NCI-H748 (cell line): ENCODE measurements at regions not wholly inside any gene's neighbourhood (a gene's known extent, or its start where the extent isn't known, plus 50 kb on each side); places are given as distances from the start of the nearest gene placed in this dataset.

Experiments used
- DNase-seq: peaks from one replicate; lab custom pipeline; 2025; ENCODE audit not compliant: unreplicated experiment; lab: John Stamatoyannopoulos, UW

DNA sequence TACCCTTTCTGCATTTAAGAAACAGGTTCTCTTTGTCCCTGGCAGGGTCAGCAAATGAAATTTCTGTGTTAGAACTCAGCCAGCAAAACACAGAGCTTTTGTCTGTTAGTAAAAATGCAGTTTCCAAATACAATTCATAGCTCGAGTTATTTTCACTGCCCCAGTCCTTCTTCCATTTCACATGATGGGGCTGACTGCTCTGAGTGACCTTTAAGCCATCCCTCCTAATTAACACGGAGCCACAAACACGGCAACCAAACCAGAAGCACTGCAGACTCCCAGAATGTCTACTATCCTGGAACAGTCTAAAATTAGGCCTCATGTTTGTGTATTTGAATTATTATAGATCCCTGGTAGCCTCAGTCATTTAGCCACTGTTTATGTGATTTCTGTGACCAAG is 99.1 kb upstream of the RGS4 start:
- no peak for DNase-seq

DNA sequence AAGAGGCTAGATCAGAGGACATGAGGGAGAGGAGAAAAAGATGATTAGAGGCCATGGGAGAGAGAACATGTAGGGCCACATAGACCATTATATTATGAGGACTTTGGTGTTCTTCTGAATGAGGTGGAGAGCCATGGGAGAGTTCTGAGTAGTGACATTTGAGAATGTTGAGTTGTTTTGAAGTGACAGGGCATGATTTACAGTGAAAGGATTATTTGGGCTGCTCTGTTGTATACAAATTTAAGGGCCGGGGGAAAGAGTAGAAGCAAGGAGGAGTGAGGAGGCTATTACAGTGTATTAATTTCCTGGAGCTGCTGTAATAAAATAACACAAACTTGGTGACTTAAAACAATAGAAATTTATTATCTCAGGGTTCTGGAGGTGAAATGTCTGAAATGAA is 102.5 kb upstream of the RGS4 start:
- no peak for DNase-seq

DNA sequence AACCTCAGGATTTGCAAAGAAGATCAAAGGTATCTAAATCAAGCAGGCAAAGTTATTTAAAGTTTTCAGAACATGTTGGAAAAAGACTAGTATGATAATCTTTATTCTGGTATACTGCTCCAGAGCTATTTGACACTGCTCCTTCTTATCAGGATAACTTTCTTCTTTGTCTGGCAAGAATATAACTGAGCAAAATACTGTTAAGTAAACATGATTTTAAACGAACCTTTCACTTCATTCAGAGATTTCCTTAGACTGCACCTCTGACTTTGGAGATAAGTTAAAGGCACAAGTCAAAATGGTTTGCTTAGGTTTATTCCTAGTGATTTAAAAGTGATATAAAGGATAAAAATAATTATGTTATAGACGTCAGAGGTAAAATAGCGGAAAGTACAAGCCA is 103.9 kb upstream of the CCDC190 start:
- DNase-seq, result no peak

DNA sequence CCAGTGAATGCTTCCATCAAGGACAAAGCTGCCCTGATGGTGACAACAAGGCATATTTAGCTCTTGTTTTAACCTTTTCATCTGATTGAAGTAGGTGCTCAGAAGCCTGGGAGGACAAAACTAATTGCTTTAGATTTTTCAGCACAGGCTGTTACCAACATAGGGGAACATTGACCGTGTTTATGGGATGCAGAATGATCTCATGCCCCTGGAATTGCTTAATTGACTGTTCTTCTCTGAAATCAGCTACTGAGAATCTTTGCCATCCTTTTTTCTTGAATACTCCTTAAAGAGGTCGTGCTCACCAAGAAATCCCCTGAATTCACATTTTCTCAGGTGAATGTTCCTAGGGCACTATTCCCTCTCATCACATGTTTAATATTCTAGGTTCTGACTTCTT is 95.9 kb upstream of the CCDC190 start:
- DNase-seq, result no peak

DNA sequence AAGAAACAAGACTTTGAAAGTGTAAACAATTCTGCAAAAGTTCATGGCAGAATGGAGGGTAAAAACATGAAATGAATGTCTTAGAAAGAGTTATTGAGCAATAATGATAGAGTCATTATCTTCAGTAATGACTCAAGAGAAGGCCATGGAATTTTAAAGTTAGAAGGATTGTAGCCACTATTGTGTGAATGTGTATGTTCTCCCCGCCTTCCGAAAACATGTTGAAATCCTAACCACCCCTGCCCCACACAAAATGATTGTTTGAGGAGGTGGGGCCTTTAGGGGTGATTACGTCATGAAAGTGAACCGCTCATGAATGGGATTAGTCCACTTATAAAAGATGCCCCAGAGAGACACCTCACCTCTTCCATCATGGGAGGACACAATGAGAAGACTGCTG is 93.8 kb upstream of the CCDC190 start:
- no peak for DNase-seq

DNA sequence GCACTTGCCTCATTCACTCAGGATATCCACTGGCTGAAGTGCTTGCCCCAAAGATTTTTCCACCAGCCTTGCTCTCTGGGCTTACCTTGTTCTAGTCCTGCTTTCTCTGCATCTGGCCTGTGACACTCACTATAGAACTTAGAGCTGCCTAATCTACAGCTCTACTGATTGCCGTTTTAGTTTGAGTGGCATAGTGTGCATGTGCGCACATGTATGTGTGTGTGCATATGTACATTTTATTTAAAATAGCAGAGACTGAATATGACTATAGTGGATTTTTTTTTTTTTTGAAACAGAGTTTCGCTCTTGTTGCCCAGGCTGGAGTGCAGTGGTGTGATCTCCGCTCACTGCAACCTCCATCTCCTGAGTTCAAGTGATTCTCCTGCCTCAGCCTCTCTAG is 92.0 kb upstream of the CCDC190 start:
- DNase-seq, result no peak

DNA sequence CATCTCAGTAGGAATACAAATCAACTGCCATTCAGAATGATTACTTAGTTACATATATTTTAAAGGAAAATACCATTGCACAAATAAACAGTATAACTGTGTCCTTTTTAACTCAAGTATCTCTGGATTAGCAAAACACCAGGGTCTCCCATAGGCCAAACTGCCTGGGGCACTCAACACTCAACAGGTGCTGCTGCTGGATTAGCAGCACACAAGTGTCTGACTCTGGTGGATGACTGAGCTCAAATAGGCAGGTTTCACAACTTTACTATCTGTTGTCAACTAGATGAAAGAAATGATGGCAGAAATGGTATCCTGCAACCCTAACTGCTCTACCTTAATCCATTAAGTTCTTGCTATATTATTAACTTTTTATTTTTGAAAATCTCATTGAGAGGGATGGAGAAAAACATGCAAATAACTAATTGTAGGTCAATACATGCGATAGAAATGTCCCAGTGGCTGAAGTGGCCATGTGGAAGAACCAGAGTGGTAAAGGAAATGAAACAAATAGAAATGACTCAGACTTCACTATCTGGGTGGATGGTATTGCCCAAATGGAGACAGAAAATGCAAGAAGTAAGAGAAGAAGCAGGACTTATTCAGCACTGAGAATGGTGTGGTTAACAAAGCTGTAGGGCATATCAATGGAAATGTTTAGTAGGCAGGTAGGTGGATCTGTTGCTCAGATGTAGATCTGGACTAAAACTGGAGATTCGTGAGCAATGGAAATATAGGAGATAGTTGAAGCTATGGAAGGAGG is 90.8 kb upstream of the CCDC190 start:
- peak; percentile 13 for DNase-seq

DNA sequence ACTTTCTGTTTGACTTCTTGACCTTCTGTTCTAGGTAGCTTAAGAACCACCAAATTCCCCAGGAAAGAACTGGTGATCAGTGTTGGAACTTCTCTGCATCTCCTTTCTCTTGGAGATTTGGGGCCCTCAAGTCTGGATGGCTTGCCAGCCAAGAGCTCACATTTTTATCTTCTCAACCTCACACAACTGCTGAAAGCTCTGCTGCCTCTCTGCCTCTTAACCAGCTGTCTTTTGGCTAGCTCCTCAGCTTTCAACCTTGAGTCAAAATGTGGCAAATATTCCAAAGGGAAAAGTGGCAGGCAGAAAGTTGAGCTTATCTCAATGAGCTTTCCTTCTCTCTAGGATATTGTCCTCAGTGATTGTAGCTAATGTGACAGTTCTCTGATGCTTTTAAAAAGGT is 89.2 kb upstream of the CCDC190 start:
- no peak for DNase-seq

DNA sequence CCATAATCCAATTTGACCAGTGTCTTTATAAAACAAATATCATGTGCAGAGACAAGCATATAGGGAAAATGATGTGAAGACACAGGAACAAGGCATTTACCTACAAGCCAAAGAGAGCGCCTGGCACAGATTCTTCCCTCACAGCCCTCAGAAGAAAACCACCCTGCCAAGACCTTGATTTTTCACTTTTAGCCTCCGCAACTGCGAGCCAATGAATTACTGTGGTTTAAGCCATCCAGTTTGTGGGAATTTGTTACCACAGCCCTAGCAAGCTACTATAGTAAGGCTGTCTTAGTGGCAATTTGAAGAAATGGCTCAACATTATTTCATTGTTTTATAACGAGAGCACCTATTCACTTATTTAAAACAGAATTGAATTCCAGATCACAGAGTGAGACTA is 85.7 kb upstream of the CCDC190 start:
- no peak for DNase-seq

DNA sequence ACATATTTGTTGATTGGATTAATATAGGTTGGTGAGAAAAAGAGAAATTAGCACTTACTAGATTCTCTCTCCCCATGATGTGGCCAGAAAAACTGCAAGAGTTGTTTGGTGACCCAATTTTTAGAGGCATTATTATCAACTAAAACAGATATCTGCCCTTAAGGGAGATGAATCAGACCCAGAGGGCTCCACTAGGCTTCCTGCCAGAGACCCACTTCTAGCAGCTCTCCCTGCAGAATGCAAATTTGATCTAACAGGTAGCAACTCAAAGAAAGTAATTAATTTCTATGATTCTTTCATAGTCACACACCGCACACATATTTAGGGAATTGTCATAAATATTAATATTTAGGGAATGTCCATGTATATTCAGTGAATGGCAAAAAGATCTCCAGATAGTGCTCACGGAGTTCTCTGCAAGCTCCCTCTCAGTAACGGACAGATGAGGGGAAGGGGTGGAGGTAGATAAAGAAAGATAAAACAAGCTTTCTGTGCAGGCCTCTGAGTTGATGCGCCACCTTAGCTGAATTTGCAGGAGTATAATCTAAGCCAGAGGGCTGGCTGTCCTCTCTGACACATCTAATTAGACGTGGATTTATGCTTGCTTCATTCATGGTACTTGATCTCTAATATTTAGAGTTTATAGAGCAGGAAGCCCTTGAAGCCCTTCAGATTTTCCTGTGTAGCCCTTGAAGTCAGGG is 84.1 kb upstream of the CCDC190 start:
- no peak for DNase-seq

DNA sequence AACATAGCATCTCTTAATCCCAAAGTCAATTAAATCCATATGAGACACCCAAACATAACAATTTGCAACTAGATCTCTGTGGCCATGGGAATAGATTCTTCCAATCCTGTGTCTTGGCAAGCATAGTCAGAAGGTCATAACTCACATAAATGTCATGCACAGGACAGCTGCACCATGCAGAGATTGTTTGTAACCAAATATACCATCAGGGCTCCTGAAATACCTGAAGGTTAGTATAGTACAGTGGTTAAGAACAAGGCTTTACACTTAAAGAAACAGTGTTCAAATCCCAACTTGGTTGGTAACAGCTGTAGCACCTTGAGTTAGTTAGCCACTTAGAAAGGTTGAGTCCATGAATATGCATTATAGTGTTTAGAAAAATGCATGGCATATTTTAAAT is 82.6 kb upstream of the CCDC190 start:
- DNase-seq, result no peak

DNA sequence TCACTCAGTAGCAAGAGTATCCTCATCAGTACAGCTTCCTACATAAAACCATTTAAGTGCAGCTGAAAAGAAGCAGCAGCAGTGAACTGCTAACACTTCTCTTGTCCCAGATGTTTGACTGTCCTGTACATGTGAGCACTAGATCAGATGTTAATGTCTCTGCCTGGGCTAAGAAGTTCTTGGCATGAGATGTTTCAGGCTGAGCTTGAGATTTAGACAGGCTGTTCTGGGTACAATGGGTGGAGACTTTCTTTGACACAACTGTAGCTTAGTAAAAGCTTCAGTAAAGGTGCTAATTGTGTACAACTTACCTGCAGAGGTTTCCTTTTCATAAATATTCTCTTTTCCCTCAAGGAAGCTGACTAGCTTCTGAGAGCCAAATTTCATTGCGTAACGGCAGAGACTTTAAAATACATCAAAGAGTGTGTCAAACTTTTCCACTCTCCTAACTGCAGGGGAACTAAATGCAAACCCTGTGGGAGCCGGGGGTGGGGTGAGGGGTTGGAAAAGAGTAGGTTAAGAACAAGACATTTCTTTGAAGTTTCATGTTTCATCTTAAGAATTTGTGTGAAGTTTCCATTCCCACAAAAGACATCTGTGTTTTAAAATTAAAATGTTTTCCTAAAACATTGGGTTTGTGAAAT is 82.1 kb upstream of the CCDC190 start:
- DNase-seq, result no peak

DNA sequence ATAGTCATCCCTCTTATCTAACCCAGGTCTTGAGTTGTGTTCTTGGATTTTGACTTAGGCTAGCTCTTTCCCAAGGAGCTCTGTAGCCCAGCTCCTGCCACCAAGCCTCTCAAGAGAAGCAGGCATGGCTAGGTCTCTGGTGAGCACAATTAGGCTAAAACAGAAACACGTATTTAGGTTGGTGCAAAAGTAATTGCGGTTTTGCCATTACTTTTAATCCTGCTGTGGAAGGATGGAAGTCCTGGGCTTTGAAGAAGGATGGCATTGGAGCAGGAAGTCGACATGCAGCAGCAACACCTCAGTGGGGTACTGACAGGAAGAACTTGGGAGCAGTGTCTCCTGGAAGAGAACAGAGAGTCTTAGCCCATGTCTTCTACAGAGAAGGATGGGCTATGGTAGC is 80.0 kb upstream of the CCDC190 start:
- no peak for DNase-seq

DNA sequence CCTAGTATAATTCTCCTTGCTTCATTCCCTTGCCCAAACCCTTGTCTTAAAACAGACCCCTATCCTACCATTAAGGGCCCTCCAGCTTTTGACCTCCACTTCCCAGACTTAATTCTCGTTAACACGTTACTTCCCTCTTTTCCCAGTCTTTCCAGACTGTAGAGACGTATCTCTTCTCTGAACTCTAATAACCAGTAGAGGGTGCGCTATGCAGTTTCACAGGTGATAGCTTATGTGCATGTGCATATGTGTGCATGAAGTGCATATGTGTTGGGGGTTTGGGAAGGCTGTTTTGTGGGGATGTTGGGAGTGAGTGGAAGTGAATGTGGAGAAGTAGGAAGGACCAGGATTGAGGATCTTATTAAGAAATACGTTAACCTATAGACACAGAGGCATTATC is 78.1 kb upstream of the CCDC190 start:
- no peak for DNase-seq

DNA sequence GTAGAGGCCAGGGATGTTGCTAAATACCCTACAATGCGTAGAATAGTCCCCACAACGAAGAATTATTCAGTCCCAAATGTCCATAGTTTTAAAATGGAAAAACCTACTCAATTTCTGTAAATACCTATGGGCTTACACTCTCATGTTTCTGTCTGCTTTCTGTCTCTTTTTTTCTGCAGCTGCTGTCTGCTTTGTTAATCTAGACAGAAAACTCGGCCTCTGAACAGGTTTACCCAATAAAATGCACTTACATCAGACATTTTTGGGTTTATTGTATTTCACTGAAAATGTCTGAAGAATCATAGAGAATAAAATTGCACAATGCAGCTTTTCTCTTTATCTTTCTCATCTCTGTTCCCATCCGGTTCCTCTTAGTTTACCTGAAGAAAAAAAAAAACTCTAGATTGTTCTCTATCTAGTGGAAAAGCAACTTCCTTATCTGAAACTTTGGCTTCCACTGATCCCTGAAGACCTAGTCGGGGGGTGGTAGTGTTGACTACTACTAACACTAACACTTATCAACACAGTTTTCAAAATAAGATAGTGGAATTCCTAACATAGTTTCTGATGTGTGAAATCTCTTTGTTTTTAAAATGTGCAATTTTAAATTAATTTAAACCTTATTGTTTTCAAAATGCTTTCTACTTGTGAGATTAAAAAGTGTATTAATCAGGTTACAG is 76.9 kb upstream of the CCDC190 start:
- DNase-seq, result no peak

DNA sequence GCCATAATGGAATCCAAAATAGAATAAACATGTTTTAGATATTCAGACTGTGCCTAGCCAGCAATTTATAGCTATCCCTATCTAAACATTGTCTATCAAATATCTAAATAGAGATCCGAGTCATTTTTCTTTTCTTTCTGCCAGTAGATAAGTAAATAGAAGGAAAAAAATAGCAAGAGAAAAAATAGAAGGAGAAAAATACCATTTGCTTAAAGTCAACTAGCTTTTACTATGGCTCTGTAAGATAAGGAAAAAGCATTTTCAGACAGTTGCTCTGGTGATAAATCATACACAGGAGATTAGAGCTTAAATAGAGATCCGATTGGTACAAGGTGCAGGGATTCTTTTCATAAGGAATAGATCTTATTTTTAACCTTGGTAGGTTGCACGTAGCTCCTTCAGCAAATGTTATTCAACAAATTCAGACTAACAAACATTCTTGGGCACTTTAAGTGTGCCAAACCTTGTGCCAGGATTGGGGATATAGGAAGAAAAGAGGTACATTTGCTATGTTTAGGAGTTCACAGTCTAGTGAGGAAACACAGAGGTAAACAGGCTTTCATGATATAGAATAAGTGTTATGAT is 70.1 kb upstream of the CCDC190 start:
- no peak for DNase-seq

DNA sequence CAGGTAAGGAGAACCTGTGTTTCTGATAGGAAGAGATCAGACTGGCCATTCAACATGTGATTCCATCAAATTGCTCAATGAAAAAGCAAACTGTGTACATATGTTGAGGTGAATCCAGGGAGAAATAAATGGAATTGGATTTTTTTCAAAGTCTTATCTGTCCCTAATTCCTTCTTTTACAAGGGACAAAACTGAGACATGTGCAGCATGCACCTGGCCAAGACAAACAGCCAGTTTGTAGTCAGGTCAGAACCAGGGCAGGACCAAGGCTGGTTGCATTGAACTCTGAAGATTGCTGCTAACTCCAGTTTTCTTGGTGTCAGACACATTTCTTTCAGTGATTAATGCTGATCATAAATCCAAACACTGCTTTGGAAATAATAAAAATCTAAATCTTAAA is 69.6 kb upstream of the CCDC190 start:
- no peak for DNase-seq

DNA sequence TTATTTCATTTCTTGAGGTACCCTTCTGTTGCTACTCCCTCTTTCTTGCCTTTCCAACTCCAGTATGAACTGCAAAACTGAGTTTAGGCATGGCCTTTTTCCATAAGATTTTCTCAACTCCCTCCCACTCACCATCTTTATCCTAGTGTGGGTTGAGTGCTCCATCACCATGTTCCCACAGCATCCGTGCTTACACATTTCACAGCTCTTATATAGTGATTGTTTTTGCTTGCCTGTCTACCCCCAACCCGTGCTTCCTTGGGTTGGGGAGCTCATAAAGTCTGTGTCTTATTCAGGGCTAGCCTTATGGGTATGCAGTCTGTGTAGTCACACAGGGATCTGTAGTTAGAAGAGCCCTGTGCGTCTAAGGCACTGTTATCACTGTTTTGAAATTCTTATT is 68.2 kb upstream of the CCDC190 start:
- no peak for DNase-seq

DNA sequence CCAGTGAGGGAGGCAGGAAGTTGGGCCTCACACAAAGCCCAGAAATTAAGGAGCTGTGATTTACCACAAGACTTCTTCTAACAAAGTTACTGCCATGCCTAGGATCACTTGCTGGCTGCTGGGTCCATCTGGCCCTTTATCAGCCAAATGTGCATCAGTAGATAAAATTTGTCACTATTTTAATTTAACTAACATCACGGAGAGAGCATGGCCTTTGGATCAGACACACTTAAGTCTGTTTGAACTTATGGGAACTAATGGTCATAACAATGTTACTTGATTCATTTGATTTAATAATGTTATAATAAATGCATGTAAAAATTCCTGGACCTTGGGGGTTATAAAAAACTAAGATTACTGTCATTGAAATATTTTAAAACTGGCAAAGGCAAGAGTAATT is 67.2 kb upstream of the CCDC190 start:
- no peak for DNase-seq

DNA sequence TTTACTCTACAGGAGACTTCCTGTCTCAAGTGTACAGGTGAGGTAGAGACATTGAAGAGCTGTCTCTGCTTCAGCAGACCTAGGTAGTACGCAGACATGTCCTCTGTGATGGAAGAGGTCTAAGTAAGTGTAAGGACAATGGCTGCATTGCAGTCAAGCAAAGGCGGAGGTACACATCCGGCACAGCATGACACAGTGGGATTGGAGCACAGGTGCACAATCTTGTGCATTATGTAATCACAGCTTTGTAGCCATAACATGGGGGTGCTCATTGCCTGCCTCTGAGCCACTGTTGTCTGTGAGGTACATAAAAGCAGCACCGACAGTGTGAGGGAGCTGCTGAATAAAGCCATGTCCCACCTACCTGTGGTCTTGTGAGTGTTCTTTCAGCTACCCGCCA is 66.4 kb upstream of the CCDC190 start:
- DNase-seq, result peak; percentile 98

DNA sequence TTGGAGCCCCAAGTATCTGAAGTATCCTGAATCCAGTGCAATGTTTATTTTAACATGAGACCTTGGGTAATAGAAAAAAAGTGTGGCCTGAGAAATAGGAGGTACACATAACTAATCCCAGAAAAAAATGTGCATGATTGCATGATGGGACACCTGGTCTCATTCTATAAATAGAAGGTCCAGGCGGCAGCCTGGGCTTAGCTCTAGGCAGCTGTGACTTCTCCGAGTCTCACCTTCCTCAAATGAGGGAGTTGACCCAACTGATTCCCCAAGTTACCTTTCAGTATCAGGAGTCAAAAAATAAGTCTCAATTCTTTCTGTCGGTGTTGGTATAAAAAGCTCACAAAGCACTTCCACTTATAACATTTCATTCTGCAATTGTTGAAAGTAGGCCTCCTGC is 65.9 kb upstream of the CCDC190 start:
- DNase-seq, result no peak

DNA sequence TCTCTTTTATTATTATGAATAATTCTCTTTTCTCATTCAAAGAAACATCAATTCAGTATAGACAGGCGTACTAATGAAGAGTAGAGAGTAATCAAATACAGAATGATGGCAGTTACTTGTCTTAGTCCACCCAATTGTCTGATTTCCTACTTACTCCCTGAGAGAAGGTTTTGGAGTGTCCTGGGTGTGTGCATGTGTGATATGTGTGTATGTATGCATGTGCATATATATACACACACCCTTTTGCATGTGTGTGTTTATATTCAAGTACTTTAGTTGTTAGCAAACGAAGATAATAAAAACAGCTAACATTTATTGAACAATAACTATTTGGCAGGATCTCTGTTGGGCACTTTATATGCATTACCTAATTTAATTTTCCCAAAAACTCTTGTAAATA is 63.2 kb upstream of the CCDC190 start:
- no peak for DNase-seq
